DND-41 (cell line): ENCODE measurements at regions not wholly inside any gene's neighbourhood (a gene's known extent, or its start where the extent isn't known, plus 50 kb on each side); places are given as distances from the start of the nearest gene placed in this dataset.

ENCODE experiments used
- ATAC-seq: fragments of 200-7000 bp; cut with Tn5 transposase; 3 replicates; pipeline ENCODE4 v1.9.1; 2021; ENCODE audit warnings: low read depth; ENCODE audit not compliant: insufficient read depth
- DNase-seq: peaks from one replicate; pipeline ENCODE4 v3.0.0-alpha.2; 2020
- H2AFZ ChIP-seq: 2 replicates; pipeline ENCODE4 v1.6.0; 2012; ENCODE audit warnings: low read depth, low read length
- H3K27ac ChIP-seq: 2 replicates; pipeline ENCODE4 v1.5.1; 2012; ENCODE audit warnings: low read length, inconsistent platforms
- H3K27me3 ChIP-seq: fragments of 200-600 bp; sonication (generic); 2 replicates; pipeline ENCODE4 v1.6.0; 2012; ENCODE audit warnings: low read length, mild to moderate bottlenecking, inconsistent platforms; ENCODE audit not compliant: insufficient read depth, poor library complexity
- H3K36me3 ChIP-seq: 2 replicates; pipeline ENCODE4 v1.5.1; 2012; ENCODE audit warnings: low read length, inconsistent platforms; ENCODE audit not compliant: insufficient read depth
- H3K4me1 ChIP-seq: 2 replicates; pipeline ENCODE4 v1.5.1; 2012; ENCODE audit warnings: mild to moderate bottlenecking, low read length; ENCODE audit not compliant: insufficient read depth
- H3K4me2 ChIP-seq: 2 replicates; pipeline ENCODE4 v1.6.0; 2012; ENCODE audit warnings: mild to moderate bottlenecking, moderate library complexity, low read length, inconsistent platforms; ENCODE audit not compliant: insufficient read depth
- H3K4me3 ChIP-seq, 2 experiments: fragments of 200-600 bp in 1 of 2; shearing (Covaris generic) in 1 of 2; 2 replicates each; pipeline ENCODE4 v1.5.1; 2012 to 2016; ENCODE audit warnings: inconsistent platforms in 2 of 2, low read length in 2 of 2, mild to moderate bottlenecking in 2 of 2, low read depth in 1 of 2, moderate library complexity in 1 of 2
- H3K79me2 ChIP-seq: 2 replicates; pipeline ENCODE4 v1.6.0; 2012; ENCODE audit warnings: low read length, inconsistent platforms; ENCODE audit not compliant: insufficient read depth
- H3K9ac ChIP-seq: 2 replicates; pipeline ENCODE4 v1.6.0; 2012; ENCODE audit warnings: low read depth, mild to moderate bottlenecking, inconsistent platforms, low read length, moderate library complexity
- H3K9me3 ChIP-seq: 2 replicates; pipeline ENCODE4 v1.5.1; 2012; ENCODE audit warnings: low read length, moderate library complexity, mild to moderate bottlenecking, inconsistent platforms; ENCODE audit not compliant: insufficient read depth, severe bottlenecking
- H4K20me1 ChIP-seq: 2 replicates; pipeline ENCODE4 v1.6.0; 2012; ENCODE audit warnings: low read length; ENCODE audit not compliant: insufficient read depth
- CTCF ChIP-seq: IDR thresholded peaks from 2 replicates; pipeline ENCODE4 v1.5.1; 2012; ENCODE audit warnings: borderline replicate concordance, low read length, moderate library complexity, mild to moderate bottlenecking; ENCODE audit not compliant: poor library complexity, severe bottlenecking; ENCODE audit errors: extremely low read depth
- EZH2 ChIP-seq: IDR thresholded peaks from 3 replicates; pipeline ENCODE4 v1.6.1; 2012; ENCODE audit warnings: borderline replicate concordance, low read depth, mild to moderate bottlenecking, moderate library complexity, low read length, inconsistent platforms; ENCODE audit not compliant: severe bottlenecking

- Histone ChIP-seq H3K79me2 (no peaks in the 10 kb centered on the region), H3K9me3 (no peaks in the 10 kb centered on the region), H3K4me2 (no peak overlapping the region), H3K27ac (no peak overlapping the region), H3K36me3 (no peaks in the 10 kb centered on the region), H3K27me3 (peaks cover 7% of the 10 kb centered on the region), H3K4me1 (no peaks in the 10 kb centered on the region), H3K9ac (no peak overlapping the region), H3K4me3 (no peak overlapping the region), H2AFZ (no peak overlapping the region), H4K20me1 (no peaks in the 10 kb centered on the region)
- DNase-seq = no peak
- ATAC-seq = no peak
- TF ChIP-seq CTCF (peak; percentile 30), EZH2 (no peak)
Measured at GRCh38 chr7:30226614-30227268, 57.7 kb upstream of the ZNRF2 start.

- no peaks in the 10 kb centered on the region for H3K4me1 ChIP-seq
- H4K20me1 ChIP-seq = no peaks in the 10 kb centered on the region
- no peak overlapping the region for H3K4me3 ChIP-seq
- DNase-seq (no peak), ATAC-seq (no peak)
- H2AFZ ChIP-seq = no peak overlapping the region
- TF ChIP-seq EZH2 = no peak
- no peak overlapping the region for H3K9ac ChIP-seq
- no peaks in the 10 kb centered on the region for H3K79me2 ChIP-seq
- H3K27me3 ChIP-seq = peaks cover 15% of the 10 kb centered on the region
- no peak overlapping the region for H3K4me2 ChIP-seq
- no peak overlapping the region for H3K27ac ChIP-seq
- H3K36me3 ChIP-seq = no peaks in the 10 kb centered on the region
- H3K9me3 ChIP-seq = no peaks in the 10 kb centered on the region
Measured at GRCh38 chr7:30231271-30231670, 53.1 kb upstream of the ZNRF2 start.

- Histone ChIP-seq H3K9me3 (no peaks in the 10 kb centered on the region), H3K4me2 (no peak overlapping the region), H3K27ac (no peak overlapping the region), H3K79me2 (no peaks in the 10 kb centered on the region), H3K4me1 (no peaks in the 10 kb centered on the region), H3K9ac (no peak overlapping the region), H2AFZ (no peak overlapping the region), H4K20me1 (no peaks in the 10 kb centered on the region), H3K27me3 (peaks cover 15% of the 10 kb centered on the region), H3K4me3 (no peak overlapping the region), H3K36me3 (no peaks in the 10 kb centered on the region)
- TF ChIP-seq CTCF = no peak
- no peak for TF ChIP-seq EZH2
- DNase-seq (no peak), ATAC-seq (no peak)
Measured at GRCh38 chr7:30232391-30232790, 52.0 kb upstream of the ZNRF2 start.
